ENCODE measurements at regions not wholly inside any gene's neighbourhood (a gene's known extent, or its start where the extent isn't known, plus 50 kb on each side); places are given as distances from the start of the nearest gene placed in this dataset.

DNA sequence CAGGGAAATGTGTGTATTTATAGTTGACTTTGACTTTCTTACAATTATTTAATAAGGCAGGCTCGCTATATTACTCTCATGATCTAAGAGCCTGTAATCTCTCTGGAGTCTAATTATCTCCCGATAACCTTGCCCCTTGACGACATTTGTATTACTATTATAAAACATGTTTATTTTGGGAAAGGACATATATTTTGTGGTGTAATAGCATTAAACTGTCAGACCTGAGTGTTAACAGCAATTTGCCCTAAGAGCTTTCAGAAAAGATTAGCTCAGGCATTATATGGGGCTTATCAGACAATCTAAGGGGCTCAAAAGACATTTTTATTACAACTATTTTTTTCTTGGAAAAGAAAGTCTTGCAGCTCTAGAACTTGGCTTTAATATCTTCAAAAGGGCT lies 427.9 kb upstream of the SLIT2 start:
- TF ChIP-seq, protein P1, sequence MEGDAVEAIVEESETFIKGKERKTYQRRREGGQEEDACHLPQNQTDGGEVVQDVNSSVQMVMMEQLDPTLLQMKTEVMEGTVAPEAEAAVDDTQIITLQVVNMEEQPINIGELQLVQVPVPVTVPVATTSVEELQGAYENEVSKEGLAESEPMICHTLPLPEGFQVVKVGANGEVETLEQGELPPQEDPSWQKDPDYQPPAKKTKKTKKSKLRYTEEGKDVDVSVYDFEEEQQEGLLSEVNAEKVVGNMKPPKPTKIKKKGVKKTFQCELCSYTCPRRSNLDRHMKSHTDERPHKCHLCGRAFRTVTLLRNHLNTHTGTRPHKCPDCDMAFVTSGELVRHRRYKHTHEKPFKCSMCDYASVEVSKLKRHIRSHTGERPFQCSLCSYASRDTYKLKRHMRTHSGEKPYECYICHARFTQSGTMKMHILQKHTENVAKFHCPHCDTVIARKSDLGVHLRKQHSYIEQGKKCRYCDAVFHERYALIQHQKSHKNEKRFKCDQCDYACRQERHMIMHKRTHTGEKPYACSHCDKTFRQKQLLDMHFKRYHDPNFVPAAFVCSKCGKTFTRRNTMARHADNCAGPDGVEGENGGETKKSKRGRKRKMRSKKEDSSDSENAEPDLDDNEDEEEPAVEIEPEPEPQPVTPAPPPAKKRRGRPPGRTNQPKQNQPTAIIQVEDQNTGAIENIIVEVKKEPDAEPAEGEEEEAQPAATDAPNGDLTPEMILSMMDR (IDR thresholded peaks at IDR 0.05): no peak
- TF ChIP-seq POLR2A (IDR thresholded peaks at IDR 0.05): no peak

Measured in adrenal gland (tissue), 5 donors.